Mesendoderm (in vitro differentiated cells): ENCODE measurements at regions not wholly inside any gene's neighbourhood (a gene's known extent, or its start where the extent isn't known, plus 50 kb on each side); places are given as distances from the start of the nearest gene placed in this dataset.

Experiments used
- DNase-seq: peaks from one replicate; pipeline ENCODE4 v3.0.0; 2013
- H2AK5ac ChIP-seq: 2 replicates; pipeline ENCODE4 v1.6.1; 2013; ENCODE audit warnings: low read length, inconsistent platforms
- H2BK120ac ChIP-seq: 2 replicates; pipeline ENCODE4 v1.6.1; 2013; ENCODE audit warnings: low read depth, mild to moderate bottlenecking, low read length, moderate library complexity, mixed read lengths
- H2BK15ac ChIP-seq: replicated peaks from 2 replicates; pipeline ENCODE4 v1.6.1; 2013; ENCODE audit warnings: low read depth, mild to moderate bottlenecking, moderate library complexity
- H2BK5ac ChIP-seq: 2 replicates; pipeline ENCODE4 v1.6.1; 2013; ENCODE audit warnings: low read length, inconsistent platforms
- H3K18ac ChIP-seq: 2 replicates; pipeline ENCODE4 v1.6.1; 2013; ENCODE audit warnings: mild to moderate bottlenecking, low read length, mixed read lengths
- H3K23ac ChIP-seq: one replicate; pipeline ENCODE4 v1.6.1; 2013; ENCODE audit warnings: low read length
- H3K27ac ChIP-seq: 2 replicates; pipeline ENCODE4 v1.5.1; 2013; ENCODE audit warnings: low read depth, mild to moderate bottlenecking, inconsistent platforms, low read length, moderate library complexity
- H3K27me3 ChIP-seq: 2 replicates; pipeline ENCODE4 v1.6.1; 2013; ENCODE audit warnings: low read length, control low read depth, mild to moderate bottlenecking, inconsistent platforms; ENCODE audit not compliant: insufficient read depth, poor library complexity
- H3K36me3 ChIP-seq: 2 replicates; pipeline ENCODE4 v1.6.1; 2013; ENCODE audit warnings: low read length, inconsistent platforms; ENCODE audit not compliant: control insufficient read depth, insufficient read depth
- H3K4ac ChIP-seq: one replicate; pipeline ENCODE4 v1.6.1; 2013; ENCODE audit warnings: low read depth, mild to moderate bottlenecking, low read length, moderate library complexity
- H3K4me1 ChIP-seq: 2 replicates; pipeline ENCODE4 v1.6.1; 2013; ENCODE audit warnings: low read depth, low read length, inconsistent platforms; ENCODE audit not compliant: control insufficient read depth
- H3K4me2 ChIP-seq: 2 replicates; pipeline ENCODE4 v1.6.1; 2013; ENCODE audit warnings: low read length
- H3K4me3 ChIP-seq: 2 replicates; pipeline ENCODE4 v1.5.1; 2013; ENCODE audit warnings: mild to moderate bottlenecking, low read length
- H3K56ac ChIP-seq: one replicate; pipeline ENCODE4 v1.6.1; 2013; ENCODE audit warnings: low read length
- H3K79me1 ChIP-seq: 2 replicates; pipeline ENCODE4 v1.6.1; 2013; ENCODE audit warnings: low read length, inconsistent platforms
- H3K79me2 ChIP-seq: 2 replicates; pipeline ENCODE4 v1.6.1; 2013; ENCODE audit warnings: mild to moderate bottlenecking, low read length; ENCODE audit not compliant: control insufficient read depth, insufficient read depth
- H3K9ac ChIP-seq: 2 replicates; pipeline ENCODE4 v1.6.1; 2013; ENCODE audit warnings: low read length, inconsistent platforms
- H4K5ac ChIP-seq: one replicate; pipeline ENCODE4 v1.6.1; 2013; ENCODE audit warnings: low read length
- H4K8ac ChIP-seq: one replicate; pipeline ENCODE4 v1.6.1; 2013; ENCODE audit warnings: low read depth, mild to moderate bottlenecking, control low read depth, low read length, moderate library complexity
- WGBS: extraction: QIAGEN DNeasy Blood & Tissue Kit; methylation state at CpG from one replicate; pipeline ENCODE4 v1.1.7; 2013; ENCODE audit warnings: low lambda C conversion rate, missing lambda C conversion rate; ENCODE audit not compliant: insufficient coverage; ENCODE audit errors: extremely low coverage; 5-methylcytosine and 5-hydroxymethylcytosine counted together

- WGBS, result no CpG with 5 or more reads among the region's 4 CpGs
- Histone ChIP-seq H4K5ac (no peak overlapping the region), H3K4me2 (no peak overlapping the region), H3K4me3 (no peak overlapping the region), H2BK5ac (no peak overlapping the region), H3K27ac (no peak overlapping the region), H4K8ac (no peak overlapping the region), H3K18ac (no peak overlapping the region), H2AK5ac (no peak overlapping the region), H3K56ac (no peak overlapping the region), H2BK120ac (no peak overlapping the region), H3K4me1 (no peaks in the 10 kb centered on the region), H3K79me1 (no peaks in the 10 kb centered on the region), H3K23ac (no peak overlapping the region), H3K4ac (no peak overlapping the region), H3K36me3 (no peaks in the 10 kb centered on the region), H3K9ac (no peak overlapping the region), H3K79me2 (no peaks in the 10 kb centered on the region), H2BK15ac (no peak overlapping the region), H3K27me3 (no peaks in the 10 kb centered on the region)
- DNase-seq, result peak; percentile 28
Measured at GRCh38 chrX:95218976-95219375, 1465.7 kb upstream of the DIAPH2 start.

GRCh38 chrX:95248386-95248785 is 1436.3 kb upstream of the DIAPH2 start:
- no peak for DNase-seq
- Histone ChIP-seq H3K4ac (no peak overlapping the region), H3K27ac (no peak overlapping the region), H4K5ac (no peak overlapping the region), H3K79me2 (no peaks in the 10 kb centered on the region), H2AK5ac (no peak overlapping the region), H3K4me1 (no peaks in the 10 kb centered on the region), H3K23ac (no peak overlapping the region), H3K56ac (no peak overlapping the region), H3K4me2 (no peak overlapping the region), H3K79me1 (no peaks in the 10 kb centered on the region), H3K27me3 (no peaks in the 10 kb centered on the region), H3K36me3 (no peaks in the 10 kb centered on the region), H4K8ac (no peak overlapping the region), H3K9ac (no peak overlapping the region), H3K18ac (no peak overlapping the region), H2BK120ac (no peak overlapping the region), H3K4me3 (no peak overlapping the region), H2BK5ac (no peak overlapping the region), H2BK15ac (no peak overlapping the region)
- WGBS, result no CpG with 5 or more reads among the region's 2 CpGs

DNA sequence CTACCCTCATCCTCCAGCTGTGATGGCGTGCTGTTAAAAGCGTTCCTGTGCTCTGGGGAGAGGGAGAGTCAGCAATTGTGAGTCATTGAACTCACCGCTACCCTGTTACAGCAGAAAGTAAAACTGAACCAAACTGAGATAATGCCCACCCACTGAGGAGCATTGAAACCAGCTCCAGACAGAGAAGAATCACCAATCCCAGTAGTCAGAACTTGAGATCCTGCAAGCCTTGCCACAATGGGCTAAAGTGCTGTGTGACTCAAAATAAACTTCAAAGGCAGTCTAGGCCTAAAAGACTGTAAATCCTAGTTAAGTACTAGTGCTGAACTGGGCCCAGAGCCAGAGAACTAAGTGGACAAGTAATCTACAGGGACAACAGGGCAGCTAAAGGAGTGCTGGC is 1394.2 kb upstream of the DIAPH2 start:
- no CpG with 5 or more reads among the region's 3 CpGs for WGBS

DNA sequence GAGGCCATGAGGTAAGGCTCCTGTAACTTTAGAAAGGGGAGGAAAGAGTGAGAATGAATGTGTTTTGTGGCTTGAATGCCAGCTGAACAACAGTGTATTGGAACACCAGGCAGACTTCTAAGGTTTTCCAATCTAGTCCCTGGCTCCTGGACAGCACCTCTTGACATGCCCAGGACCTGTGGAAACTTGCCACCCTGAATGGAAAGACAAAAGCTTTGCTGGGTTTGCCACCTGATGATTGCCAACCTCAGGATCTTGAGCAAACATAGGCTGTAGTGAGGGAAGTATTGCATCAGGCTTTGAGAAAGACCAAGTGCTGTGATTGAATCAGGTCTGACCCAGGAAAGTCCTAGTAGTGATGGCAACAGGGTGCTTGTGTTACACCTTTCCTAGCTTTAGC is 1393.1 kb upstream of the DIAPH2 start:
- no peak overlapping the region for H3K27ac ChIP-seq

More for the DNA sequence above, 1394.2 kb upstream of the DIAPH2 start:
- no peak overlapping the region for H3K56ac ChIP-seq
- no peak overlapping the region for H3K4me2 ChIP-seq
- H4K8ac ChIP-seq, result no peak overlapping the region
- no peaks in the 10 kb centered on the region for H3K79me2 ChIP-seq
- H3K4ac ChIP-seq, result no peak overlapping the region
- H3K79me1 ChIP-seq, result no peaks in the 10 kb centered on the region
- H4K5ac ChIP-seq, result no peak overlapping the region
- H2AK5ac ChIP-seq, result no peak overlapping the region
- H3K4me3 ChIP-seq, result no peak overlapping the region
- H3K23ac ChIP-seq, result no peak overlapping the region
- H3K4me1 ChIP-seq, result no peaks in the 10 kb centered on the region
- peak; percentile 37 for DNase-seq
- H3K18ac ChIP-seq, result no peak overlapping the region
- no peak overlapping the region for H3K27ac ChIP-seq
- H2BK15ac ChIP-seq, result no peak overlapping the region
- H3K9ac ChIP-seq, result no peak overlapping the region
- no peak overlapping the region for H2BK5ac ChIP-seq
- no peaks in the 10 kb centered on the region for H3K36me3 ChIP-seq
- no peak overlapping the region for H2BK120ac ChIP-seq
- H3K27me3 ChIP-seq, result no peaks in the 10 kb centered on the region

GRCh38 chrX:95318882-95319281 is 1365.8 kb upstream of the DIAPH2 start:
- DNase-seq, result peak; percentile 59
- no CpG with 5 or more reads among the region's 4 CpGs for WGBS
- Histone ChIP-seq H3K36me3 (no peaks in the 10 kb centered on the region), H2AK5ac (no peak overlapping the region), H3K27ac (no peak overlapping the region), H3K9ac (no peak overlapping the region), H4K5ac (no peak overlapping the region), H3K18ac (no peak overlapping the region), H2BK15ac (no peak overlapping the region), H2BK5ac (no peak overlapping the region), H3K4me1 (no peaks in the 10 kb centered on the region), H4K8ac (no peak overlapping the region), H3K79me1 (no peaks in the 10 kb centered on the region), H3K79me2 (no peaks in the 10 kb centered on the region), H3K4me2 (no peak overlapping the region), H3K4ac (no peak overlapping the region), H3K27me3 (no peaks in the 10 kb centered on the region), H3K23ac (no peak overlapping the region), H3K56ac (no peak overlapping the region), H2BK120ac (no peak overlapping the region), H3K4me3 (no peak overlapping the region)

More for the DNA sequence above, 1393.1 kb upstream of the DIAPH2 start:
- H4K5ac ChIP-seq, result no peak overlapping the region
- H2BK15ac ChIP-seq, result no peak overlapping the region
- H3K4me2 ChIP-seq, result no peak overlapping the region
- H4K8ac ChIP-seq, result no peak overlapping the region
- no peaks in the 10 kb centered on the region for H3K27me3 ChIP-seq
- DNase-seq, result no peak
- H3K23ac ChIP-seq, result no peak overlapping the region
- H2BK120ac ChIP-seq, result no peak overlapping the region
- H3K79me1 ChIP-seq, result no peaks in the 10 kb centered on the region
- no peaks in the 10 kb centered on the region for H3K79me2 ChIP-seq
- no peak overlapping the region for H3K4ac ChIP-seq
- no peak overlapping the region for H2BK5ac ChIP-seq
- no peaks in the 10 kb centered on the region for H3K36me3 ChIP-seq
- H3K4me3 ChIP-seq, result no peak overlapping the region
- H3K4me1 ChIP-seq, result no peaks in the 10 kb centered on the region
- no peak overlapping the region for H3K18ac ChIP-seq
- no peak overlapping the region for H2AK5ac ChIP-seq
- no peak overlapping the region for H3K9ac ChIP-seq
- no peak overlapping the region for H3K56ac ChIP-seq

GRCh38 chrX:95325185-95325584 is 1359.5 kb upstream of the DIAPH2 start:
- no peaks in the 10 kb centered on the region for H3K27me3 ChIP-seq
- H2BK15ac ChIP-seq, result no peak overlapping the region
- H3K27ac ChIP-seq, result no peak overlapping the region
- H3K4ac ChIP-seq, result no peak overlapping the region
- H3K56ac ChIP-seq, result no peak overlapping the region
- WGBS, result no CpG with 5 or more reads among the region's 2 CpGs
- no peak overlapping the region for H4K5ac ChIP-seq
- no peaks in the 10 kb centered on the region for H3K79me1 ChIP-seq
- H3K9ac ChIP-seq, result no peak overlapping the region
- no peaks in the 10 kb centered on the region for H3K79me2 ChIP-seq
- no peaks in the 10 kb centered on the region for H3K36me3 ChIP-seq
- no peak overlapping the region for H3K4me3 ChIP-seq
- no peak overlapping the region for H2AK5ac ChIP-seq
- no peak overlapping the region for H2BK120ac ChIP-seq
- H3K23ac ChIP-seq, result no peak overlapping the region
- no peak overlapping the region for H3K18ac ChIP-seq
- H3K4me1 ChIP-seq, result no peaks in the 10 kb centered on the region
- H2BK5ac ChIP-seq, result no peak overlapping the region
- peak; percentile 6 for DNase-seq
- no peak overlapping the region for H4K8ac ChIP-seq
- H3K4me2 ChIP-seq, result no peak overlapping the region
